BE2C (cell line): ENCODE measurements at regions not wholly inside any gene's neighbourhood (a gene's known extent, or its start where the extent isn't known, plus 50 kb on each side); places are given as distances from the start of the nearest gene placed in this dataset.

ENCODE experiments used
- DNase-seq: peaks from one replicate; pipeline ENCODE4 v3.0.0-alpha.2; 2020
- H3K27me3 ChIP-seq: fragments of 250-450 bp; sonication (Bioruptor Pico); 2 replicates; pipeline ENCODE4 v1.5.1; 2020; ENCODE audit warnings: mild to moderate bottlenecking
- H3K36me3 ChIP-seq: fragments of 250-450 bp; sonication (Bioruptor Pico); 2 replicates; pipeline ENCODE4 v1.5.1; 2020; ENCODE audit warnings: mild to moderate bottlenecking
- H3K4me1 ChIP-seq: fragments of 250-450 bp; sonication (Bioruptor Pico); 2 replicates; pipeline ENCODE4 v1.5.1; 2020
- H3K4me3 ChIP-seq: 2 replicates; pipeline ENCODE4 v1.5.1; 2011; ENCODE audit warnings: low read depth, low read length
- H3K9me3 ChIP-seq: fragments of 250-450 bp; sonication (Bioruptor Pico); 2 replicates; pipeline ENCODE4 v1.5.1; 2020
- TF ChIP-seq, protein P1 (sequence below): IDR thresholded peaks from 2 replicates; pipeline ENCODE4 v1.5.1; 2012; ENCODE audit warnings: mild to moderate bottlenecking, low read depth, low read length

DNA sequence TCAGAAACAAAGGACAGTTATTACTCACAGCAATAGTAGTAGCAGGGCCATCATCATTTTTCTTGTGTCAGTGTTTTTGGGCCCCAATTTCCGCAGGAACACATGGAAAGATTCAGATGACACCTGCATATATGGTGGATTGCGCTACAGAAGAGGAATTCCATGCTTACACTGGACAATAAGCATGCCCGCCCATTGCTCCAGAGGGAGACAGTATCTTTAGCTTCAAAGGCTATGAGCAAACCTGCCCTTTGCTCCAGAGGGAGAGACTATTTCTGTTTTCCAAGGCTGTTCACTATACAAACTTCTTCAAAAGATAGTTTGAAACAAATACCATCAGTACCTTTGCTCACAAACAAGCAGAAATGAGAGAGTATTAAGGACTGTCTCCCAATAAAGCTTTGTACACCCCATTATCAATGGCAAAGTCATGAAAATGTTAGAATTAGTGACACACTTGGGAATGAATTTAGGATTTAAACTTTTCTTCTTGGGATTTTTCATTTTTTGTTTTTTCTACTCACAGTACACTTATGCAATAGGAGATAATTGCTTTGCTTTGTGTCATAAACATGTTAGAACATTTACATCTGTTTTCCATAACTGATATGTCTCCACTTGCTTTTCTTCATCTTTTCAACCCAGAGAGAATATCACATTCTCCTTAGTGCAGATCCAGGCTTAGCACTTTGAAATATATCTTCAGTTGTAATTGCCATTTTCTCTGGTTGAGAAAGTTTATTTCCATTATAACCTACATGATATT, 564.5 kb upstream of the ZNF717 start:
- Histone ChIP-seq H3K4me3 (no peak overlapping the region), H3K36me3 (no peaks in the 10 kb centered on the region), H3K9me3 (no peaks in the 10 kb centered on the region), H3K27me3 (no peaks in the 10 kb centered on the region), H3K4me1 (peaks cover 12% of the 10 kb centered on the region)
- DNase-seq: no peak
- TF ChIP-seq, protein P1, sequence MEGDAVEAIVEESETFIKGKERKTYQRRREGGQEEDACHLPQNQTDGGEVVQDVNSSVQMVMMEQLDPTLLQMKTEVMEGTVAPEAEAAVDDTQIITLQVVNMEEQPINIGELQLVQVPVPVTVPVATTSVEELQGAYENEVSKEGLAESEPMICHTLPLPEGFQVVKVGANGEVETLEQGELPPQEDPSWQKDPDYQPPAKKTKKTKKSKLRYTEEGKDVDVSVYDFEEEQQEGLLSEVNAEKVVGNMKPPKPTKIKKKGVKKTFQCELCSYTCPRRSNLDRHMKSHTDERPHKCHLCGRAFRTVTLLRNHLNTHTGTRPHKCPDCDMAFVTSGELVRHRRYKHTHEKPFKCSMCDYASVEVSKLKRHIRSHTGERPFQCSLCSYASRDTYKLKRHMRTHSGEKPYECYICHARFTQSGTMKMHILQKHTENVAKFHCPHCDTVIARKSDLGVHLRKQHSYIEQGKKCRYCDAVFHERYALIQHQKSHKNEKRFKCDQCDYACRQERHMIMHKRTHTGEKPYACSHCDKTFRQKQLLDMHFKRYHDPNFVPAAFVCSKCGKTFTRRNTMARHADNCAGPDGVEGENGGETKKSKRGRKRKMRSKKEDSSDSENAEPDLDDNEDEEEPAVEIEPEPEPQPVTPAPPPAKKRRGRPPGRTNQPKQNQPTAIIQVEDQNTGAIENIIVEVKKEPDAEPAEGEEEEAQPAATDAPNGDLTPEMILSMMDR: no peak

DNA sequence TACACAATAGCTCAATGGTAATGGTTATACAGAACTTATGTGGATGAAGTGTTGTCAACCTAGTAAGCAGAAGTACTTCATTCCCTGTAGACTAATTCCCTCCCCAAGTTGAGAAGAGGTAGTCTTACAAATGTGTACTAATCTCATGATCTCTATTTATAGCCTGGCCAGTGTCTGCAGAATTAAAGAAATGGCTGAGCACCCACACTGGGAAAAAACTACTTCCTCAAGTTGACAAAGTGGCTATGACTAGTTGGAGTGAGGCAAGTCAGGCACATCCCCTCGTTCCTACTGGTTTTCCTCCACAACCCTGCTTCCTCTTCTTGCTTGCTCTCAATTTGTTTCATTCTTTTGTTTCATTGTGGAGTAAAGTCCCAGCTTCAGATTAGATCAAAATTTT, 566.7 kb upstream of the ZNF717 start:
- H3K36me3 ChIP-seq: no peaks in the 10 kb centered on the region
- TF ChIP-seq, protein P1: no peak
- DNase-seq: no peak
- no peak overlapping the region for H3K4me3 ChIP-seq
- H3K9me3 ChIP-seq: no peaks in the 10 kb centered on the region
- H3K4me1 ChIP-seq: peaks cover 12% of the 10 kb centered on the region
- no peaks in the 10 kb centered on the region for H3K27me3 ChIP-seq

DNA sequence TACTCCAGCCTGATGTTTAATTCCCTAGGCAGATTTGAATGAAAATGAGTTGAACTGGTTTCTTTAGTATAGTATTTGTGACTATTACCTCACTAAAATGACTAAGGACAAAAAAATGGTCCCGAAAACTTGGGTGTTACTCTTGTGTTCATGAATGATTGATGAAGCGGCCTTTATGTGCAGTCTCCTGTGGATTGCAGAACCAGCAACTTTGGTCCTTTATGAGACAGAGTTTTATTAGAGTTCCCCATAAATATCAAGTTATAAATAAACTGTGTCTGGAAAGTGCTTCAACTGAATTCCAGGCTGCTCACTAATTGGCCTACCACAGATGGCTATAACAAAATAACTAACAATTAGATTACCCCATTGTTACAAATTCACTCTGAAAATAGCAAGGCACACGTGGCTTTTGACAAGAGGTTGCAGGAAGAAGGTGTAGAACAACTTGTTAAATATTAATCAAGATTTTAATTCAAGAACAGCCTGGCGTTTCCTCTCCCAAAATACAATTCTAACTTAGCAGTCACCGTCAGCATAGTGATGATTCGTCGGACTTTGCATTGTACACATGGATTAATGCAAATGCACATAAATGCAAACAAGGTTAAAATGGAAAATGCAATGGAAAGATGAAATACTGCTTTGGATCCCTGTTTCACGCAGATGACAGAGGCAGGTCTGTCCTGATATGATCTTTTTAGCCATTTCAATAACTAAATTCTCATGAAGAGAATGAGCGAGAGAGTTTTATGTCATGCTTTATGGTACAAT, 567.3 kb upstream of the ZNF717 start:
- TF ChIP-seq, protein P1: no peak
- DNase-seq: no peak
- H3K4me3 ChIP-seq: peak overlapping the region; percentile 15
- H3K27me3 ChIP-seq: no peaks in the 10 kb centered on the region
- H3K9me3 ChIP-seq: no peaks in the 10 kb centered on the region
- no peaks in the 10 kb centered on the region for H3K36me3 ChIP-seq
- H3K4me1 ChIP-seq: peaks cover 12% of the 10 kb centered on the region

- no peak for DNase-seq
- H3K9me3 ChIP-seq: no peaks in the 10 kb centered on the region
- TF ChIP-seq, protein P1: no peak
- no peak overlapping the region; the same call in 1 of the 2 replicates for H3K4me3 ChIP-seq
- peaks cover 12% of the 10 kb centered on the region for H3K4me1 ChIP-seq
- no peaks in the 10 kb centered on the region for H3K27me3 ChIP-seq
- no peaks in the 10 kb centered on the region for H3K36me3 ChIP-seq
These were observed 568.3 kb upstream of the ZNF717 start for GRCh38 chr3:76353683-76354082.

DNA sequence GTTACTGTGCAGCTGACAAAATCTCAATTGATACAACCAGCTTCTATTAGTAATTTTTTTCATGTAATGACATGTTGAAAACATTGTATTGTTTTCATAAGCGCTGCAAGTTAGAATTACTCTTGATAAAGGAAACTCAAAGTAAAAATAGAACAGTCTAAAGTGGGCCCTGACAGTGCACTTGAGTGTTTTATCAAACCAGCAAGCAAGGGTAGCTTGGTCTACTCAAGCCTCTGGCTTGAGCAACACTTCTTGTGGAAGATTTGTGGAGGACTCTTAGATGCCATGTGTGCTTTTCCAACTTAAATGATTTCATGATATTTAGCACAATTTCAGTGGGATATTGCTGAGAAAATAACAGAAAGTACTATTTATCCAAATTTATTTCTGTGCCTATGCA, 575.7 kb upstream of the ZNF717 start:
- Histone ChIP-seq H3K4me3 (no peak overlapping the region), H3K36me3 (no peaks in the 10 kb centered on the region), H3K27me3 (no peaks in the 10 kb centered on the region), H3K4me1 (no peaks in the 10 kb centered on the region; the same call in 1 of the 2 replicates), H3K9me3 (no peaks in the 10 kb centered on the region)
- DNase-seq: no peak
- TF ChIP-seq, protein P1: no peak

GRCh38 chr3:76362643-76363042, 577.3 kb upstream of the ZNF717 start:
- Histone ChIP-seq H3K4me3 (no peak overlapping the region), H3K4me1 (no peaks in the 10 kb centered on the region; the same call in 1 of the 2 replicates), H3K9me3 (no peaks in the 10 kb centered on the region), H3K27me3 (no peaks in the 10 kb centered on the region), H3K36me3 (no peaks in the 10 kb centered on the region)
- TF ChIP-seq, protein P1: no peak
- DNase-seq: no peak
